Upper lobe of left lung (tissue), 6 donors: ENCODE measurements at regions not wholly inside any gene's neighbourhood (a gene's known extent, or its start where the extent isn't known, plus 50 kb on each side); places are given as distances from the start of the nearest gene placed in this dataset.

ENCODE experiments used
- ATAC-seq, 2 donors: fragments of 200-7000 bp; cut with Tn5 transposase; one replicate each; pipeline ENCODE4 v1.9.1; 2022; ENCODE audit warnings: mild to moderate bottlenecking in 2 of 2, moderate library complexity in 2 of 2; ENCODE audit not compliant: low FRiP score in 2 of 2
- DNase-seq, 2 donors: peaks; one replicate each; pipeline ENCODE4 v3.0.0-alpha.2; 2019 to 2020
- H3K27ac ChIP-seq, 4 donors: fragments of 200-600 bp; sonication (generic); one replicate each; pipeline ENCODE4 v1.5.1; 2016 to 2019
- H3K27me3 ChIP-seq, 4 donors: fragments of 200-600 bp; sonication (generic); one replicate each; pipeline ENCODE4 v1.5.1; 2017 to 2019
- H3K36me3 ChIP-seq, 4 donors: fragments of 200-600 bp; sonication (generic); one replicate each; pipeline ENCODE4 v1.5.1; 2016 to 2019
- H3K4me1 ChIP-seq, 4 donors: fragments of 200-600 bp; sonication (generic); one replicate each; pipeline ENCODE4 v1.5.1; 2018 to 2019
- H3K4me3 ChIP-seq, 4 donors: fragments of 200-600 bp; sonication (generic); one replicate each; pipeline ENCODE4 v1.5.1; 2017 to 2019; ENCODE audit warnings: mild to moderate bottlenecking in 2 of 4, moderate library complexity in 1 of 4
- H3K9me3 ChIP-seq, 4 donors: fragments of 200-600 bp; sonication (generic); one replicate each; pipeline ENCODE4 v1.5.1; 2018 to 2019
- EP300 ChIP-seq, 4 donors: sonication (generic); formaldehyde crosslinking; IDR thresholded peaks; one replicate each; pipeline ENCODE4 v1.5.1; 2017; ENCODE audit warnings: antibody characterized with exemption in 4 of 4, control low read depth in 2 of 4
- POLR2A ChIP-seq, 4 donors: fragments of 450-650 bp; IDR thresholded peaks; one replicate each; pipeline ENCODE4 v1.5.1; 2016 to 2017; ENCODE audit warnings: antibody characterized with exemption in 4 of 4, mild to moderate bottlenecking in 2 of 4
- POLR2AphosphoS5 ChIP-seq, 2 donors: sonication (generic); formaldehyde crosslinking; IDR thresholded peaks; one replicate each; pipeline ENCODE4 v1.5.1; 2017; ENCODE audit warnings: antibody characterized with exemption in 2 of 2
- WGBS, 2 donors: methylation state at CpG; one replicate each; pipeline ENCODE4 v1.1.5; 2017 to 2018; 5-methylcytosine and 5-hydroxymethylcytosine counted together
- TF ChIP-seq, protein P1 (sequence below), 6 experiments: fragments of 450-650 bp in 4 of 6; fragments of 200-600 bp in 2 of 6; sonication (generic) in 2 of 6; IDR thresholded peaks; one replicate each; pipeline ENCODE4 v1.5.1; 2016 to 2019; ENCODE audit warnings: antibody characterized with exemption in 6 of 6
- donor health status: DM: no; HTN: no; CAD: no; lungs with moderate emphysema.
- donor health status: DM: no; HTN: yes; CAD: no; lungs with severe emphysema.

DNA sequence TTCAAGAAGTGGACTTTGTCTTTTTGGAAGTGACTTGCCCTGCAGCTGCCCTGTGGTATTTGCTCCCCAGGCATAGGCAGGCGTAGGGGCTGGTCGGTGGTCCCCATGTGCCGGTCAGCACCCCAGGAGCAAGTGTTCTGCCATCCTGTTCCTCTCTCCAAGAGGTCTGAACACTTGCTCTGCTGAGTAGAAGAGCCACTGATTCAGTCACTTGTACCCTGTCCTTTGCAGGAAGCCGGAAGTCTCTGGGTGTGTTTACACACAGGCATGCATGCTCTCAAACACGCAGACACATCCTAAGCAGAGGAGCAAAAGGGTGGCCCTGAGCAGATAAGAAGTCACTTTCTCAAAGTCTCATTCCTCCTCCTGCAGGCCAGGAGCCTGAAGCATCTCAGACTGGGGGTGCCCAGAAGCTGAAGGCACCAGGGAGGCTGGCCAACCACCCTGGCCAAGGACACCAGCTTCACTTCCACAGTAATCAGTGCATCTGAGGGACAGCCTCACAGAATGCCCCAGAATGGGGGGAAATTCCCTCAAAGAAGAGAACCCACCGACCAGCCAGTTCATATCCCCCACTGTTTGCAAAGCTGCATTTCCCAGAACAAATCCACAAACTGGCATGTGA, 88.7 kb upstream of the POMGNT2 start:
- 51 to 70% methylated on average over 4 to 6 of the region's 6 CpGs for WGBS, 2 donors
- TF ChIP-seq EP300 (IDR thresholded peaks at IDR 0.05) (peak in 1 of 4 donors; percentile 44), POLR2AphosphoS5 (IDR thresholded peaks at IDR 0.05) (peak; percentile 6 to 55), POLR2A (IDR thresholded peaks at IDR 0.05) (no peak)
- TF ChIP-seq, protein P1, sequence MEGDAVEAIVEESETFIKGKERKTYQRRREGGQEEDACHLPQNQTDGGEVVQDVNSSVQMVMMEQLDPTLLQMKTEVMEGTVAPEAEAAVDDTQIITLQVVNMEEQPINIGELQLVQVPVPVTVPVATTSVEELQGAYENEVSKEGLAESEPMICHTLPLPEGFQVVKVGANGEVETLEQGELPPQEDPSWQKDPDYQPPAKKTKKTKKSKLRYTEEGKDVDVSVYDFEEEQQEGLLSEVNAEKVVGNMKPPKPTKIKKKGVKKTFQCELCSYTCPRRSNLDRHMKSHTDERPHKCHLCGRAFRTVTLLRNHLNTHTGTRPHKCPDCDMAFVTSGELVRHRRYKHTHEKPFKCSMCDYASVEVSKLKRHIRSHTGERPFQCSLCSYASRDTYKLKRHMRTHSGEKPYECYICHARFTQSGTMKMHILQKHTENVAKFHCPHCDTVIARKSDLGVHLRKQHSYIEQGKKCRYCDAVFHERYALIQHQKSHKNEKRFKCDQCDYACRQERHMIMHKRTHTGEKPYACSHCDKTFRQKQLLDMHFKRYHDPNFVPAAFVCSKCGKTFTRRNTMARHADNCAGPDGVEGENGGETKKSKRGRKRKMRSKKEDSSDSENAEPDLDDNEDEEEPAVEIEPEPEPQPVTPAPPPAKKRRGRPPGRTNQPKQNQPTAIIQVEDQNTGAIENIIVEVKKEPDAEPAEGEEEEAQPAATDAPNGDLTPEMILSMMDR (IDR thresholded peaks at IDR 0.05) = peak in 1 of 6 experiments; percentile 6
- Histone ChIP-seq H3K27me3 (no peaks in the 10 kb centered on the region), H3K36me3 (no peaks in the 10 kb centered on the region), H3K27ac (peak overlapping the region in 3 of 4 donors; percentile 57 to 71 (median 65)), H3K9me3 (no peaks in the 10 kb centered on the region), H3K4me1 (peaks cover 12 to 20% (median 14%) of the 10 kb centered on the region in 4 donors), H3K4me3 (no peak overlapping the region)
- peak; percentile 56 for ATAC-seq
- DNase-seq = peak in 1 of 2 donors; percentile 29

DNA sequence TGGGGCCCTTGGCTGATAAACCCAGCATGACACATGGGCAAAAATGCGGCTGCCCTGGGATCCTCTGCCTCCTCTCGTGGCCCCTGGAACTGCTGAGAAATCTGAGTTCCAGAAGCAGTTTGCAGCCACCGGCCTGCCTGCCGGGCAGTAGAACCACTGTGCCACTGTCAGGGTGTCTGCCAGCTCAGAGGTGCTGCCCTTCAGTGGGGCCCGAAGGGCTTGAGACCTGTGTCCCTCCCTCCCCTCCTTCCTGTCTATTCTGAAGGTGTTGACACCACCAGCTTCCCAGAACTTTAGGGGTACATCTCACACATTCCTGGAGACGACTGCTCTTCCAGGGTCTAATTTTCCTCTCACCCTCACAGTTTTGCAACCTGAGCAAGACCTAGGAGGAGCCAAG, 88.2 kb upstream of the POMGNT2 start:
- 64 to 75% methylated on average over 2 to 6 of the region's 6 CpGs for WGBS, 2 donors
- no peak for DNase-seq
- TF ChIP-seq POLR2AphosphoS5 (IDR thresholded peaks at IDR 0.05) (no peak), POLR2A (IDR thresholded peaks at IDR 0.05) (no peak), EP300 (IDR thresholded peaks at IDR 0.05) (no peak)
- TF ChIP-seq, protein P1 (IDR thresholded peaks at IDR 0.05) = no peak
- peak overlapping the region in 3 of 4 donors; percentile 57 to 71 (median 65) for H3K27ac ChIP-seq
- no peak overlapping the region for H3K4me3 ChIP-seq
- no peaks in the 10 kb centered on the region for H3K27me3 ChIP-seq
- H3K9me3 ChIP-seq = no peaks in the 10 kb centered on the region
- H3K4me1 ChIP-seq = peaks cover 12 to 20% (median 14%) of the 10 kb centered on the region in 4 donors
- H3K36me3 ChIP-seq = no peaks in the 10 kb centered on the region
- ATAC-seq = peak; percentile 29 to 58

DNA sequence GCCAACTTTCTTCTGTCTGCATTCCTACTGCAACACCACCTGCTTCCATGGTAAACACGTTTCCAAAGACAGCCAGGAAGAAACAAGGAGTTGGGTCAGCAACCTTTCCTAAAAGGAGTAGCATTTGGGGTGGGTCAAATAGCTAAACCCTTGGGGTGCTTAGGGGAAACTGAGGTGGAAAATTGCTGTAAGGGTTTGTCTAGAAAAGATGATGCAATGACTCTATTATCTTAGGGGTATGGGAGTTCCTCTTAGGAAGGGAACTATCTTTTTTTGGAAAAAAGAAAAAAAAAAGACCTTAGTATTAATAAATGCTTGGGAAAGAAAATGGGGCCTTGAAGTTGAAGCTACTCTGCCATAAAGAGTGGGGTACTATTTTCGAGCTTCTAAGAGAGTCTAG, 86.1 kb upstream of the POMGNT2 start:
- WGBS, 2 donors = 36 to 64% methylated on average over 2 of the region's 2 CpGs

DNA sequence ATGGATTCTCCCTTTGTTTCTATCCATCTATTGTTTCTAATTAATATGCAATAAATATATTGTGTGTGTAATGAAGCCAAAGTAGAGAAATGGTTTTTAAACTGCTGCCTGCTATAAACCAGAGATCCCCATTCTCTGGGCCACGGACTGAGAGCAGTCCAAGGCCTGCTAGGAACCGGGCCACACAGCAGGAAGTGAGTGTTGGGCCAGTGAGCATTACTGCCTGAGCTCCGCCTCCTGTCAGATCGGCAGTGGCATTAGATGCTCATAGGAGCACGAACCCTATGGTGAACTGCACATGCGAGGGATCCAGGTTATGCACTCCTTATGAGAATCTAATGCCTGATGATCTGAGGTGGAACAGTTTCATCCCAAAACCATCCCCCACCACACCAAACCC, 85.2 kb upstream of the POMGNT2 start:
- Histone ChIP-seq H3K27ac (no peak overlapping the region), H3K27me3 (no peaks in the 10 kb centered on the region), H3K36me3 (no peaks in the 10 kb centered on the region), H3K4me3 (no peak overlapping the region), H3K9me3 (no peaks in the 10 kb centered on the region), H3K4me1 (peaks cover 12 to 20% (median 16%) of the 10 kb centered on the region in 4 donors)
- ATAC-seq (no peak), DNase-seq (no peak)
- WGBS, 2 donors = 64 to 84% methylated on average over 6 of the region's 6 CpGs
- TF ChIP-seq, protein P1 (IDR thresholded peaks at IDR 0.05) = no peak
- no peak for TF ChIP-seq POLR2A (IDR thresholded peaks at IDR 0.05)
- TF ChIP-seq POLR2AphosphoS5 (IDR thresholded peaks at IDR 0.05) = no peak
- TF ChIP-seq EP300 (IDR thresholded peaks at IDR 0.05) = no peak

More for the DNA sequence above, 86.1 kb upstream of the POMGNT2 start:
- DNase-seq = no peak
- H3K27me3 ChIP-seq = no peaks in the 10 kb centered on the region
- H3K4me3 ChIP-seq = no peak overlapping the region
- no peaks in the 10 kb centered on the region for H3K9me3 ChIP-seq
- peaks cover 12 to 20% (median 14%) of the 10 kb centered on the region in 4 donors for H3K4me1 ChIP-seq
- no peak for ATAC-seq
- H3K36me3 ChIP-seq = no peaks in the 10 kb centered on the region
- no peak overlapping the region for H3K27ac ChIP-seq
- no peak for TF ChIP-seq POLR2AphosphoS5 (IDR thresholded peaks at IDR 0.05)
- TF ChIP-seq EP300 (IDR thresholded peaks at IDR 0.05) = no peak
- TF ChIP-seq, protein P1 (IDR thresholded peaks at IDR 0.05) = no peak
- no peak for TF ChIP-seq POLR2A (IDR thresholded peaks at IDR 0.05)

DNA sequence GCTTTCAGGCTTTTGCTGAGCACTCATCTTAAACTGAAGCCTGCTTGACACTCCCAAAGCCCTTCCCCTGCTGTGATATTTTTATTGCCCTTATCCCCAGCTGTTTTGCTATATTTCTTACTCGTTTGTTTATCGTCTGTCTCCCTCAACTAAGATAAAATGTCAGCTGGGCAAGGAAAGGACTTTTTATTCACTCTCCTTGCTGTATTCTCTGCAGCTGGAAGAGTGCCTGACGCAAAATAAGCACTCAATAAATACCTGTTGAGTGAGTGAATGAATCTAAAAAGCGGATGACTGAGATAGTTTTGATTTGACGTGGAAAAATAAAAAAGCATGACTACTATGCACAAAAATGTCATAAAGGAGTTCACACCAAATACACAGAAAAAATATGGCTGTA, 84.8 kb upstream of the POMGNT2 start:
- H3K27me3 ChIP-seq = no peaks in the 10 kb centered on the region
- H3K9me3 ChIP-seq = no peaks in the 10 kb centered on the region
- no peak overlapping the region for H3K4me3 ChIP-seq
- H3K4me1 ChIP-seq = peaks cover 12 to 20% (median 18%) of the 10 kb centered on the region in 4 donors
- 57 to 72% methylated on average over 5 of the region's 5 CpGs for WGBS, 2 donors
- no peak for TF ChIP-seq EP300 (IDR thresholded peaks at IDR 0.05)
- TF ChIP-seq, protein P1 (IDR thresholded peaks at IDR 0.05) = no peak
- no peak for TF ChIP-seq POLR2A (IDR thresholded peaks at IDR 0.05)
- no peak for TF ChIP-seq POLR2AphosphoS5 (IDR thresholded peaks at IDR 0.05)
- no peak for ATAC-seq
- no peak overlapping the region for H3K27ac ChIP-seq
- no peaks in the 10 kb centered on the region for H3K36me3 ChIP-seq
- no peak for DNase-seq
